ENCODE measurements at regions not wholly inside any gene's neighbourhood (a gene's known extent, or its start where the extent isn't known, plus 50 kb on each side); places are given as distances from the start of the nearest gene placed in this dataset.

GRCh38 chr12:125689576-125690410, 624.6 kb downstream of the AACS start:
- Histone ChIP-seq H3K27ac (no peak overlapping the region), H3K4me3 (no peak overlapping the region)
- TF ChIP-seq CTCF (IDR thresholded peaks at IDR 0.05), result no peak
- no peak for DNase-seq (ENCODE audit: low spot score)

DNA sequence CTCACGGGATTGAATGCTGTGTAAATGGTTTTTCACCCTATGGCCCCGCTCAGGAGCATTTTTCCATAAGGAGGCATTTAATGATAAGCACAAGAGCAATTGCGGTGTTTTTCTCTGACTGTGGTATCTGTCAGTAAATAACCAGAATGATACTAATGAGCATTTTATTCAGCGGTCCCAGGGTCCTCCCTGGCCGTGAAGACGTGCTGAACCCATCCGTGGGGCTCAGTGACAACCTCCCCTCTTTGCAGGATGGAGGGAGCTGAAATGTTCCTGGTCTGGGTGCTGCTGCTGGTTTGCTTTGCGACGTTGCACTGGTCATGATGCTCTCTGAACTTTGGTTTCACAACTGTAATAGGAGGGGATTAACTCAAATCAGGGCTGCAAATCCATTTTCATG, 625.6 kb downstream of the AACS start:
- H3K4me3 ChIP-seq, result no peak overlapping the region
- TF ChIP-seq CTCF (IDR thresholded peaks at IDR 0.05), result no peak
- H3K27ac ChIP-seq, result no peak overlapping the region
- DNase-seq (ENCODE audit: low spot score), result no peak

- TF ChIP-seq CTCF (IDR thresholded peaks at IDR 0.05), result no peak
- no peak for DNase-seq (ENCODE audit: low spot score)
- no peak overlapping the region for H3K27ac ChIP-seq
- H3K4me3 ChIP-seq, result no peak overlapping the region
Observed at GRCh38 chr12:125696054-125696453, 630.8 kb downstream of the AACS start.

DNA sequence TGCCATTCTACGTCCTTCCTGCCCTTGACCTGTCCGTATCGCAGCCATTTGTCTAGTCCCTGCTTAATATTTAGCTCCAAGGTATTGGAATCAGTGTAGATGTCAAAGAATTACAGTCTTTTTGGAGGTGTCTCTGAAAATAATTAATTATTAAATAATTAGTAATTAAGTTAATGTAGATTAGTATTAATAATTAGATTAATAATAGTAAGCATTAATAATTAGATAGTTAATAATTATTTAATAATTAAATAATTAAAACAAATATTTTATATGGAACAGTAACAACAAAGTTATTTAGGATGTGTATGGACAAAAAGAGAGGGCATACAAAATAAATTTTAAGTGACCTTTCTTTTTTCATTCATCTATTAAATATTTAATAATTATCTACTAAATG, 639.6 kb downstream of the AACS start:
- no peak for DNase-seq (ENCODE audit: low spot score)
- Histone ChIP-seq H3K27ac (no peak overlapping the region), H3K4me3 (no peak overlapping the region)
- TF ChIP-seq CTCF (IDR thresholded peaks at IDR 0.05), result no peak

DNA sequence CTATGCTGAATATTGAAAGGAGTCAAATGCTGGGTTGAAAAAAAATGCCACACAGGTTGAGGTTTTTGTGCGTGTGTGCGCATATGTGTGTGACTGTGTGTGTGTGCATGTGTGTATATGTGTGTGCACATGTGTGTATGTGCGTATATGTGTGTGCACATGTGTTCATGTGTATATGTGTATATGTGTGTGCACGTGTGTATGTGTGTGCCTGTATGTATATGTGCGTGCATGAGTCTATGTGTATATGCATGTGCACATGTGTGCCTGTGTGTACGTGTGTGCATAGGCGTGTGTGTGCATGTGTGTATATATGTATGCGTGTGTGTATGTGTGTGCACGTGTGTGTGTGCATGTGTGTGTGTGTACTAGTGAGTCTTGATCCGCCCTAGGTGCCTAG, 655.7 kb downstream of the AACS start:
- H3K27ac ChIP-seq, result no peak overlapping the region
- no peak overlapping the region for H3K4me3 ChIP-seq
- no peak for TF ChIP-seq CTCF (IDR thresholded peaks at IDR 0.05)
- DNase-seq (ENCODE audit: low spot score), result no peak

GRCh38 chr12:125734137-125734536, 668.9 kb downstream of the AACS start:
- no peak for DNase-seq (ENCODE audit: low spot score)

More at GRCh38 chr12:125734137-125734536, 668.9 kb downstream of the AACS start:
- no peak overlapping the region for H3K27ac ChIP-seq
- no peak overlapping the region for H3K4me3 ChIP-seq
- TF ChIP-seq CTCF (IDR thresholded peaks at IDR 0.05), result no peak

Data from coronary artery (tissue), 2 donors.